Stimulated activated CD8-positive, alpha-beta memory T cell treated with anti-CD3 and anti-CD28 coated beads, Interleukin-15, amount 100 ng/mL, for 4 hours (primary cell): ENCODE measurements at regions not wholly inside any gene's neighbourhood (a gene's known extent, or its start where the extent isn't known, plus 50 kb on each side); places are given as distances from the start of the nearest gene placed in this dataset.

Experiments used
- DNase-seq, 2 donors: peaks; one replicate each; pipeline ENCODE4 v3.0.0-alpha.2; 2020; ENCODE audit warnings: low read depth in 2 of 2

- no peak for DNase-seq
Measured at GRCh38 chr1:54497338-54497737, 50.7 kb upstream of the ACOT11 start.

DNA sequence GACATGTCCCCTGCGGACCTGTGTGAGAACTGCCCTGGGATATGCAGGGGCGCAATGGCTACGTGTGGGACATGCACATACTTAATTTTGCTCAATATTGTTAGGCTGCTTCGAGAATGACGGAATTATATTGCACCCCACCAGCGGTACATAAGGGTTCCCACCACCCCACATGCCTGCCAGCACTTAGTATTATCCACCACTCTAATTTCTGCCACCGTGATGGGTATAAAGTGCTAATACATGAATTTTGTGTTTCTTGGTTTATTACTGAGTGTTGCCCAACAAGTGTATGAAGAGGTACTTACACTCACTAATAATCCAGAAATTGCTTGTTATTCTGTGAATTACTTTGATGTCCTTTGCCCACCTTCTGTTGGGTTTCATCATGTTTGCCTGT, 52.1 kb upstream of the ACOT11 start:
- DNase-seq: no peak

GRCh38 chr1:54493608-54494007, 54.4 kb upstream of the ACOT11 start:
- DNase-seq: no peak

DNA sequence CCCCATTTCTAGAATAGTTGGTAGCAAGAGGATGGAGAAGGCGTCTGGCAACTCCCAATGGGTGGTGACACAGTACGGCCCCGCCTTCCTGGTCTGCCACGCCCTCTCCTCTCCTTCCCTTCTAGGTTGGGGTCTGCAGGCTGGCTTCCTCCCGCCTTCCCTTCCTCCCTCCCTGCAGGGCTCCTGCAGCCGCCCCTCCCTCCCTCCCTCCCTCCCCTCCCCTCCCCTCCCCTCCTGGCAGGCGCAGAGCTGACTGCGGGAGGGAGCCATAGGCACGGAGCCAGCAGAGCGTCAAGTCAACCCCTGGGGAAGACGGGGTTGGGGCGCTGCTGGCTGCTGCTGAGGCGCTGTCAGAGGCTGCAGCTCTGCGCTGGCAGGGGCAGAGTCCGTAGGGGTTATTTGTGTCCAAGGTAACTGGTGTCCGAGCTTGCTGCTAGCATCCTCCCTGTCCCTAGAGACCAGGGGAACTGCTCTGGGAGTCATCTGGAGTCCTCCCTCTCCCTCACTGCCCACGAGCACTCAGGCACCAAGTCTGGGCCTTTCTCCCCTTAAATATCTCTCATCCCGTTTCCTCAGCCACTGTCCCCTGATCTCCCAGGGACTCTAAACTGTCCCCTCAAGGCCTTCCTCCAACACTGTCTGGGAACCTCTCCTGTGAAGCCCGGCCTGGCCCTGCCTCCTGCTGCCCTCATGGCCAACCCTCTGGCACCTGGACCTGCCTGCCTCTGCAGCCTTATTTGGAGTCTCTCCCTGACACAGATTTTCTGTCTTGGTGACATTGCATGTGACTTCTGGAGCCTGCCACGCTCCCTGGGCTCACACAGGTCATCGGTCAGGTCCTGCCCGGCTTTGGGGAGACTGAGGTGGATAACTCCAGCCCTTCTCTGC, 57.4 kb upstream of the ACOT11 start:
- no peak for DNase-seq

GRCh38 chr1:54489627-54490250, 58.3 kb upstream of the ACOT11 start:
- no peak for DNase-seq

GRCh38 chr1:54488779-54489626, 59.0 kb upstream of the ACOT11 start:
- peak in 1 of 2 donors; percentile 43 for DNase-seq

- peak; percentile 42 to 61 for DNase-seq
Measured at GRCh38 chr1:54488065-54488750, 59.8 kb upstream of the ACOT11 start.

DNA sequence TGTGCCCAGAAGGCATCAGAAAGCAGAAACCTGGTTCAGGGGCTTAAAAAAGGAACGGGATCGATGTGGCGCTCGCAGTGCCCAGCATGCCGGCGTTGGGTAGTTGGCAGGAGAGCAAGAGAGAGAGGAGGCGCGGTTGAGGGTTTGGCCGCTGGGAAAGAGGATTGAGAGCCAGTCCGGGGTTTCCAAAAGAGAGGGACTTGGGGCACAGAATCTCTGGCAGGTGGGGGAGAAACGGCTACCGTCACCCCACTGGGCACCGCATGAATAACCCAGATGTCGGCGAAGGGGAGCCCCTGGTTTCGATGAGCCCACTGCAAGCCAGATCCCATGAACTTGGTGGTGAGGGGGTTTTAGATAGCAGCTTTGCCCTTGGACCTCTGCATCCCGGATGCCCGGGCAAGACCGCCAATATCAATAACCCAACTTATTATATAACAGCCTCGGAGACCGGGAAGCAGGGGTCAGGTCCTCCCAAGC, 60.4 kb upstream of the ACOT11 start:
- DNase-seq: no peak

DNA sequence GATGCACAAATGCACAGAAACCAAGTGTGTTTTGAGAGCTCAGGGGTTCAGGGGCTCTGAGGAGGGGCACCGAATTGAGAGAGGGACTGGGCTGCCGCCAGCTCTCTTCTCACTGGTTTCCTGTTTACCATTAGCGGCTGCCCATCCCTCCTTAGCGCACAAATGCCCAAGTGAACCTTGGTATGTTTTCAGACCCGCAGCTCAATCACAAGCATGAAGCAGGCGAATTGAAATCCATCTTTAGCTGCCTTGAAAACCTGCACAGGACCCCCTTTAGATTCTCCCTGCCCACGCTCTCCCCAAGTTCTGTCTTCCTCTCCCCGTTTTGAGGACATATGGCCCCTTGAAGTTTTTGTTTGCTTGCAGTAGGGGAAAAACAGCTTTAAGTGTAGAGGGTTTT, 61.1 kb upstream of the ACOT11 start:
- no peak for DNase-seq

DNA sequence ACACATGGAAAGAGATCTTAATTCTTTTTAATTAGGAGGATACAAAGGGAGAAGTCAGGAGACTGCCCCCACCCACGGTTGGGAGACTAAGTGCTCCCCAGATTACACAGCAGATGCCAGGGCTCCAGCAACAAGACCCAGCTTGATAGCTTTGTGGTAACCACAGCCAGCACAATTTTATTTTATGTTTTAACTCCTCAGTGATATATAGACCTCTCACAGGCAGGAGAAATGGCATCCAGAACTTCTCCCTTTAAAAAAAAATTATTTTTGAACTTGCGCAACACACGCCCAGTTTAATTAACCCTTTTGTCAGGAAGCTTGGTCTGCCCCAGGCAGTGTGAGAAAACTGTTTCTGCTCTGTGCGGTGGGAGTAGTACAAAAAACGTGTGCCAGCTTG, 62.6 kb upstream of the ACOT11 start:
- no peak for DNase-seq

DNA sequence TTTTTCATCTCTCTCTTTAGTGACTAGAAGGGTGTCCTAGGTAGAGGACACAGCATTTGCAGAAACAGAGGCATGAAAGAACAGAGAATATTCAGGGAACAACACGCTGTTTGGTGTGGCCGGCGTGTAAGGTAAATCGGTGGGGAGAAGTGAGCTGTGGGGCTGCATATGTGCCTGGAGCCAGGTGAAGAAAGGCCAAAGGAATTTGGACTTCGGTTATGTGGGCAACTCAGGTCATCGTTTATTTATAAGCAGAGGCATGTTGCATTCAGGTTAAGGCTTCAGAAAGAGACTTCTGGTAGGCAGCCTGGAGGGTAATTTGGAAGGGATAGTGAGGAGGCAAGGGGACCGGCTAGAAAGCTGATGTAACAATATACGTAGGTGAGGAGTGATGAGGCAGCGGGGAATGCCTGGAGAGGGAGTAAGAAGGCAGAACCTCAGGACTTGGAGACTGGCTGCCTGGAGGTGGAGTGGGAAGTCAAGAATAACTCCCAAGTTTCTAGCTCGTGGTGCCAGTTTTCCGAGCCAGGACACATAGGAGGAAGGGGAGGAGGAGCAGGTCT, 64.1 kb upstream of the ACOT11 start:
- DNase-seq: no peak

DNA sequence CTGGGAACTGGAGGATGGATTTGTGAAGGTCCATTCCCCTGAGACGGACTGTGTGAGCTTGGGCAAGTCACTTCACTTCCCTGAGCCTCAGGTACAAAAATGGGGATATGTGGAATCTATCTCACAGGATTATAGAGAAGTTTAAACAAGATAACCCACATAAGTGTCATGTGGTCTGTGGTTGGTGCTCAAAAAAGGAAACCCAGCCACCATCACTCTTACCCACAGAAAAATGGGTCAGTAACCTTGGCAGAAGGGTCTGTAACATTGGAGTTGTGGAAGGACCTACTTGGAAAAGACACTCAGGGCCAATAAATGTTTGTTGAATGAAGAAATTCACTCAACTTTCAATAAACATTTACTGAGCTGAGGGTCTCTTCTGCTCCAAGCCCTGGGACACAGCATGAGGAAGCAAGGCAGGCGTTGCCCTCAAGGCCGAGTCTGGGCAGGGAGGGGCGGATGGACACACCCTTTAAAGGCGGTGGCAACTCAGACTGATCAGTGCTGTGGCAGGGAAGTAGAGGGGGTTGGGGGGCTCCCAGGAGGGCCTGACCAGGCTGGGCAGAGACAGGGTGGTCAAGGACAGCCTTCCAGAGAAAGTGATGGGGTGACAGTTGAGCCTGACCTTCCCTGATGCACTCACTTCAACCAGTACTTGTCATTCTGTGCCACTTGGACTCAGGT, 66.7 kb upstream of the ACOT11 start:
- DNase-seq: no peak

DNA sequence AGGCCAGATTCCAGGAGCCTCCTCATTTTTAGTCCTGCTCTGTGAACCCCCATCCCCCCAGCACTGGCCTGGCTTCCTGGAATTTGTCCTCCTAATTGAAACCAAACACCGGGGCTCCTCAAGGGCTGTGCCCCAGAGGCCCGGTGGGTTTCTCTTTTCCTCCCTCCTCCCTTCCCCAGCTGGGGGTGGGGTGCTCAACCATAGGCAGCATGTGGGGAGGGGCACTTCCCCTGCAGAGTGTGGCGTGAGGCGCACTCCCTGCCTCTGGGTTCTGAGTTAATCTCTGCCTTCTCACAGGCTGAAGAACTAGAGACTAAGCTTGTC, 67.5 kb upstream of the ACOT11 start:
- no peak for DNase-seq

DNA sequence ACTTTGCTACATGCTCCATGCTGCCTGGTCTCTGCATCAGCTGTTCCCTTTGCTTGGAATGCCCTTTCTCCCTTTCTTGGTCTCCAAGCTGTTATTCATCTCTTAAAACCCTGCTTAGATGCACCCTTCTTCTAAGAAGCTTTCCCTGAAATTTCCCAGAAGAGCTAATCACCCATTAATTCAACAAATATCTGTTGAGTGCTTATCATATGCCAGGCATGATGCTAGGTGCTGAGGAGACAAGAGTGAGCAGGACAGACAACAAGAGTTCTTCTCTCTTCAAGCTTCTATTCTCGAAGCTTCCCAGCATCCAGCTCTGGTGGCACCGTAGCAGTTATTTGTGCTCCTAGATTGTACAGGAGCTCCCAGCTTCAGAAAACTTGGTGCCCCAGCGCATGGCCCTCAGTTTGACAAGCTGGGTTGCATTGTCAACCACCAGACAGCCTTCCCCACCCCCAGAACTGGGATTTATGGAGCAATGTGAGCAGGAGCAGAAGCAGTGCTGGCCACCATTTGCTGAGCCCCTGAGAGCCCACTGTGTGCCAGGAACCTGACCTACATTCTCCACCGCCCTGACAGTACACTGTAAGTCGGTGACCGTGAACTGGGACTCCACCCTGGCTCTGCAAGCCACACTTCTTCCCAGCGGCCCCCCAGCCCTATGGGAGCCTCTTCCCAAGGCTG, 68.0 kb upstream of the ACOT11 start:
- DNase-seq: no peak

- no peak for DNase-seq
Measured at GRCh38 chr1:54479251-54479650, 68.8 kb upstream of the ACOT11 start.

DNA sequence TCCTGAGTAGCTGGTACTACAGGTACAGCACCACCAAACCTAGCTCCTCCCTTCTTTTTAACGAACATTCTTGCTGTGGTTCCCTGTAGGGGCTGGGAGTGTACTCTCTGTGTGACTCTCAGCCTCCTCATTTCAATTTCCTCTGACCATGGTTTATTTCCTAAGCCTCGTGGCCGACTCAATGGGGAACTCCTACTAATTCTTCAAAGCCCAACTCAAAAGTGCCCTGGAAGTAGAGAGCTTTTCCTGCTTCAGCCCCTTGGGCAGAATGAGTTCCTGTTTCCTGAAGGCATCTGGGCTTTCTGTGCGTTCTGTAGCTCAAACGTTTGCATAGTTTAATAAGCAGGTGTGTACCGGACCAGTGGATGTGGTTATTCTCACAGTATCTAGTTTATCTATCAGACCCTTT, 70.9 kb upstream of the ACOT11 start:
- DNase-seq: no peak

GRCh38 chr1:54476530-54477109, 70.4 kb upstream of the SSBP3 start:
- no peak for DNase-seq

- no peak for DNase-seq
Measured at GRCh38 chr1:54475946-54476516, 69.8 kb upstream of the SSBP3 start.

- DNase-seq: no peak
Measured at GRCh38 chr1:54475357-54475881, 69.2 kb upstream of the SSBP3 start.
